OCI-LY1 (cell line): ENCODE measurements at regions not wholly inside any gene's neighbourhood (a gene's known extent, or its start where the extent isn't known, plus 50 kb on each side); places are given as distances from the start of the nearest gene placed in this dataset.

Experiments used
- CTCF ChIP-seq: fragments of 200-600 bp; sonication (generic), shearing (Covaris generic); IDR thresholded peaks from 2 replicates; pipeline ENCODE4 v1.5.1; 2017; ENCODE audit warnings: mild to moderate bottlenecking, antibody characterized with exemption, low read length, moderate library complexity, mixed read lengths
- EZH2 ChIP-seq: fragments of 200-600 bp; sonication (generic), shearing (Covaris generic); IDR thresholded peaks from 2 replicates; pipeline ENCODE4 v1.8.0; 2017; ENCODE audit warnings: borderline replicate concordance, mixed run types, mild to moderate bottlenecking, antibody characterized with exemption, low read length, moderate library complexity, mixed read lengths

- TF ChIP-seq CTCF (no peak), EZH2 (no peak)
These were observed 1292.0 kb upstream of the CHAC2 start for GRCh38 chr2:52475590-52475989.
